HCT116 (cell line): ENCODE measurements at regions not wholly inside any gene's neighbourhood (a gene's known extent, or its start where the extent isn't known, plus 50 kb on each side); places are given as distances from the start of the nearest gene placed in this dataset.

ENCODE experiments used
- CTCF ChIP-seq, 3 experiments: fragments of 200-600 bp in 1 of 3; sonication (generic) in 1 of 3; IDR thresholded peaks in 2 of 3; conservative IDR thresholded peaks in 1 of 3; 2 replicates each; pipeline ENCODE4 v1.5.1; 2012 to 2017; ENCODE audit warnings: low read depth in 2 of 3, low read length in 2 of 3, antibody characterized with exemption in 1 of 3, borderline replicate concordance in 1 of 3, control low read depth in 1 of 3, mild to moderate bottlenecking in 1 of 3, mixed read lengths in 1 of 3, mixed run types in 1 of 3, moderate library complexity in 1 of 3; ENCODE audit not compliant: insufficient read depth in 1 of 3
- EGR1 ChIP-seq: IDR thresholded peaks from 2 replicates; pipeline ENCODE4 v1.6.1; 2012; ENCODE audit warnings: low read depth
- EZH2 ChIP-seq: fragments of 200-600 bp; sonication (generic); IDR thresholded peaks from 2 replicates; pipeline ENCODE4 v1.6.1; 2017; ENCODE audit warnings: antibody characterized with exemption, mixed run types
- POLR2A ChIP-seq: IDR thresholded peaks from 2 replicates; pipeline ENCODE4 v1.7.0; 2011; ENCODE audit warnings: borderline replicate concordance; ENCODE audit not compliant: insufficient read depth, insufficient read length; ENCODE audit errors: extremely low read depth
- RAD21 ChIP-seq: IDR thresholded peaks from 2 replicates; pipeline ENCODE4 v1.6.1; 2012; ENCODE audit warnings: low read depth, mild to moderate bottlenecking
- ZBTB33 ChIP-seq: IDR thresholded peaks from 2 replicates; pipeline ENCODE4 v1.6.1; 2011; ENCODE audit warnings: mild to moderate bottlenecking, low read length, moderate library complexity; ENCODE audit not compliant: insufficient replicate concordance; ENCODE audit errors: extremely low read depth
- ZNF274 ChIP-seq: fragments of 200-500 bp; sonication (Bioruptor generic); IDR thresholded peaks from 2 replicates; pipeline ENCODE4 v1.6.1; 2014; ENCODE audit warnings: mild to moderate bottlenecking, low read depth, low read length, inconsistent platforms

GRCh38 chr1:238027366-238027765 is 136.6 kb upstream of the ZP4 start:
- TF ChIP-seq CTCF (IDR thresholded peaks at IDR 0.05 in 2 of 3, conservative IDR thresholded peaks at IDR 0.05 in 1 of 3; ENCODE audit: borderline replicate concordance in 1 of 3, insufficient read depth in 1 of 3, low read depth in 2 of 3, low read length in 2 of 3) (no peak), RAD21 (no peak), ZNF274 (no peak), ZBTB33 (no peak), POLR2A (no peak), EZH2 (no peak), EGR1 (no peak)
